ENCODE measurements at regions not wholly inside any gene's neighbourhood (a gene's known extent, or its start where the extent isn't known, plus 50 kb on each side); places are given as distances from the start of the nearest gene placed in this dataset.

GRCh38 chr18:41829647-41830516 is 125.2 kb upstream of the PIK3C3 start:
- no peak overlapping the region for H3K27ac ChIP-seq
- no peak for TF ChIP-seq CTCF (conservative IDR thresholded peaks at IDR 0.05)

GRCh38 chr18:41828137-41828536 is 126.9 kb upstream of the PIK3C3 start:
- TF ChIP-seq CTCF (conservative IDR thresholded peaks at IDR 0.05) = no peak
- peak overlapping the region; percentile 65 for H3K27ac ChIP-seq

- no peak for TF ChIP-seq CTCF (conservative IDR thresholded peaks at IDR 0.05)
- no peak overlapping the region for H3K27ac ChIP-seq
Observed at GRCh38 chr18:41820784-41821183, 134.2 kb upstream of the PIK3C3 start.

GRCh38 chr18:41818381-41819355 is 136.4 kb upstream of the PIK3C3 start:
- no peak for TF ChIP-seq CTCF (conservative IDR thresholded peaks at IDR 0.05)

GRCh38 chr18:41814651-41815050 is 140.4 kb upstream of the PIK3C3 start:
- TF ChIP-seq CTCF (conservative IDR thresholded peaks at IDR 0.05) = no peak
- H3K27ac ChIP-seq = no peak overlapping the region

More at GRCh38 chr18:41818381-41819355, 136.4 kb upstream of the PIK3C3 start:
- H3K27ac ChIP-seq = no peak overlapping the region

- no peak overlapping the region for H3K27ac ChIP-seq
- TF ChIP-seq CTCF (conservative IDR thresholded peaks at IDR 0.05) = no peak
Observed at GRCh38 chr18:41809652-41810051, 145.4 kb upstream of the PIK3C3 start.

GRCh38 chr18:41805341-41805740 is 149.7 kb upstream of the PIK3C3 start:
- H3K27ac ChIP-seq = no peak overlapping the region
- no peak for TF ChIP-seq CTCF (conservative IDR thresholded peaks at IDR 0.05)

Measured in VCaP (cell line).